ENCODE measurements at regions not wholly inside any gene's neighbourhood (a gene's known extent, or its start where the extent isn't known, plus 50 kb on each side); places are given as distances from the start of the nearest gene placed in this dataset.

GRCh38 chr11:69986830-69987229, 91.3 kb upstream of the ANO1 start:
- DNase-seq, result no peak
- Histone ChIP-seq H3K36me3 (no peaks in the 10 kb centered on the region), H3K4me3 (no peak overlapping the region), H3K27ac (no peak overlapping the region), H3K4me1 (peaks cover 0 to 22% (median 0%) of the 10 kb centered on the region in 4 donors), H3K27me3 (peaks cover 0 to 22% of the 10 kb centered on the region in 2 donors), H3K9me3 (no peaks in the 10 kb centered on the region)
- no peak for TF ChIP-seq POLR2A (IDR thresholded peaks at IDR 0.05)

GRCh38 chr11:69992026-69992425, 86.1 kb upstream of the ANO1 start:
- H3K9me3 ChIP-seq, result peaks cover 0 to 4% (median 0%) of the 10 kb centered on the region in 4 donors
- H3K4me3 ChIP-seq, result no peak overlapping the region
- no peaks in the 10 kb centered on the region for H3K36me3 ChIP-seq
- no peak for DNase-seq
- peaks cover 0 to 10% (median 0%) of the 10 kb centered on the region in 4 donors for H3K4me1 ChIP-seq
- no peak for TF ChIP-seq CTCF (IDR thresholded peaks at IDR 0.05)
- no peak for TF ChIP-seq POLR2A (IDR thresholded peaks at IDR 0.05)
- H3K27ac ChIP-seq, result no peak overlapping the region
- H3K27me3 ChIP-seq, result no peaks in the 10 kb centered on the region

GRCh38 chr11:69992943-69993694, 85.0 kb upstream of the ANO1 start:
- Histone ChIP-seq H3K27me3 (no peaks in the 10 kb centered on the region), H3K4me3 (no peak overlapping the region), H3K27ac (peak overlapping the region in 3 of 4 donors; percentile 36 to 46 (median 38)), H3K36me3 (no peaks in the 10 kb centered on the region), H3K4me1 (peaks cover 0 to 10% (median 0%) of the 10 kb centered on the region in 4 donors), H3K9me3 (peaks cover 0 to 4% (median 0%) of the 10 kb centered on the region in 4 donors)
- TF ChIP-seq POLR2A (IDR thresholded peaks at IDR 0.05) (no peak), CTCF (IDR thresholded peaks at IDR 0.05) (no peak)
- peak in 2 of 3 donors; percentile 55 to 67 for DNase-seq

- no peak for DNase-seq
- Histone ChIP-seq H3K27me3 (no peaks in the 10 kb centered on the region), H3K4me3 (no peak overlapping the region), H3K4me1 (peaks cover 0 to 10% (median 0%) of the 10 kb centered on the region in 4 donors), H3K36me3 (no peaks in the 10 kb centered on the region), H3K27ac (no peak overlapping the region), H3K9me3 (peaks cover 0 to 4% (median 0%) of the 10 kb centered on the region in 4 donors)
- no peak for TF ChIP-seq CTCF (IDR thresholded peaks at IDR 0.05)
- no peak for TF ChIP-seq POLR2A (IDR thresholded peaks at IDR 0.05)
Measured at GRCh38 chr11:69994810-69995209, 83.3 kb upstream of the ANO1 start.

GRCh38 chr11:69995697-69996096, 82.4 kb upstream of the ANO1 start:
- Histone ChIP-seq H3K4me3 (no peak overlapping the region), H3K36me3 (no peaks in the 10 kb centered on the region), H3K4me1 (peaks cover 0 to 10% (median 0%) of the 10 kb centered on the region in 4 donors), H3K9me3 (peaks cover 0 to 4% (median 0%) of the 10 kb centered on the region in 4 donors), H3K27ac (no peak overlapping the region), H3K27me3 (no peaks in the 10 kb centered on the region)
- no peak for DNase-seq
- TF ChIP-seq CTCF (IDR thresholded peaks at IDR 0.05), result no peak
- no peak for TF ChIP-seq POLR2A (IDR thresholded peaks at IDR 0.05)

GRCh38 chr11:69996451-69996850, 81.7 kb upstream of the ANO1 start:
- no peak overlapping the region for H3K27ac ChIP-seq
- H3K4me1 ChIP-seq, result peaks cover 0 to 10% (median 0%) of the 10 kb centered on the region in 4 donors
- H3K4me3 ChIP-seq, result no peak overlapping the region
- TF ChIP-seq CTCF (IDR thresholded peaks at IDR 0.05) (no peak), POLR2A (IDR thresholded peaks at IDR 0.05) (no peak)
- no peaks in the 10 kb centered on the region for H3K36me3 ChIP-seq
- no peaks in the 10 kb centered on the region for H3K27me3 ChIP-seq
- H3K9me3 ChIP-seq, result peaks cover 0 to 4% (median 0%) of the 10 kb centered on the region in 4 donors
- no peak for DNase-seq
